ENCODE measurements at regions not wholly inside any gene's neighbourhood (a gene's known extent, or its start where the extent isn't known, plus 50 kb on each side); places are given as distances from the start of the nearest gene placed in this dataset.
"Not testable (repeated sequence)": the region's sequence is repeated elsewhere in the genome, so short reads cannot be mapped to it uniquely, and the experiment has no call there.

DNA sequence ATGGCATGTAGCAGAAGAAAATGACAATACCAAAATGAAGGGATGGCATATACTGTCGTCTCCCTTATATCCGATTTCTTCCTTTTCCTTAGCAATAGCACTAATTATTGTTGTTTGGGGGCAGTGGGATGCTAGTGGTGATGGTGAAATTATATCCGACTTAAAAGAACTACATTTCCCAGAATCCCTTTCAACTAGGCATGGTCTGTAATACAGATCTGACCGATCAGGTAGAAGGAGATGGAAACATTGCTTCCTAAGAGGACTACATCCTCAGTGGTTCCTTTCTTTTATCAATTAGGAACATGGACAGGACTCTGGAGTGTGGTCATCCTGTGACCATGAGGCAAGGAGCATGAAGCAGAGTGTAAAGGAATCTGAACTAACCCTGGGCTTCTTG lies 532.6 kb downstream of the CBLN4 start:
- ATAC-seq = no peak
- no peak for DNase-seq (ENCODE audit: low spot score)
- intact Hi-C loops (cut with DNase I) = no loop called here

DNA sequence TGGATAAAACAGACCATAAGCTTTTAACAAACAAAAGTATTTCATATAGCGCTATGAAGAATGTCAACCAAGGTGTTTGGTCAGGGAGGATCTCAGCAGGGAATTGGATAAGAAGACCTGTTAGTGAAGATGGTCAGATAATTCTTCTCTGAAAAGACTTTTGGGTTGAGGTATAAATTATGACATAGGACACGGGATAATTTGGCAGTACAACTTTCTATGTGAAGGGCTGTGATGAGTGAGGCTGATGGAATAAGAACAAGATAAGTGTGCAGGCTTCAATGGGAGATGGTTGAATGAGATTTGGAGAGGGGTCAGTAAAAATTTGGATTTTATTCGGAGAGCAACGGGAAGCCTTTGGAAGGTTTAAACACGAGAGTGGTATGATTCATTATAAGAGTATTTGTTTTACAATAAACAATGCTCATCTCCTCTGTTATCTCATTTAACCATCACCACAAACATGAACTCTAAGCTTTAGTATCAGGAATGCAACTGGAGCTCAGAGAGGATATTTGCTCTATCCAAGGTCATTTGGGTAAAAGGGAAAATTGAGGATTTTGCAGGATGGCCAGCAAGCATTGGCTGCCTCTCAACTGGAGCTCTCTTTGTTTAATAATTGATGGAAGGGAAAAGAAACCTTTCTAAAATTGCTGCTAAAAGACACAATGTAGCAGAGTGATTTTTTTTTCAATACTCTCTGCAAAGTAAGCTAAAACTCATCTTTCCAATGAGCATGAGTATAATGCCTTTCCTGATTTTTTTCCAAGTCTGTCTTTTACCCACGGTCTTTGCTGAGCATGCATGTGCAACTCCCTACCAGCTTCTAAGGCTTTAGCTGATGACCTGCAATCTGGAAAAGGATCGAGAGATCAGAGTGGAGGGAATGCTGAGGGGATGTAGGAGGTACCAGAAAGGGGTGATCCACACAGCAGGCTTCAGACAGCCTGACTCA lies 534.0 kb downstream of the CBLN4 start:
- intact Hi-C loops (cut with DNase I) = no loop called here
- no peak for DNase-seq (ENCODE audit: low spot score)

DNA sequence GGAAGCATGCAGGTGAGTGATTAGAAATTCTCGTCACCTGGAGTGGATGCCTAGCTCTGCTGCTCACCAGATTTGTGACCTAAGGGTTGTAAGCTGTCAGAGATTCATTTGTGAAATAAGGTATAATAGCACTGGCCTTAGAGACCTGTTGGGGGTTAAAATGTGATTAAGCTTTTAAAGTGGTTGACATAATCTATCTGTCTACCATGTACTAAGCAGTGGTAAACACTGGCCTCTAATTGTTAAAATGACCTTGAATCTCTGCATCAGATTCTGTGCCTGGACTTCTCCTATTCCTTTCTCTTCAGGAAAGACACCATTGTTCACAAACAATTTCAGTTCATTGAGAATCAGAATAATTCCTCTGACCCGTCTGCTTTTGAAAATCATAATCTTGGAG lies 536.2 kb downstream of the CBLN4 start:
- no peak for ATAC-seq
- intact Hi-C loops (cut with DNase I) = no loop called here
- DNase-seq (ENCODE audit: low spot score) = no peak

More for the DNA sequence above, 534.0 kb downstream of the CBLN4 start:
- ATAC-seq = no peak

DNA sequence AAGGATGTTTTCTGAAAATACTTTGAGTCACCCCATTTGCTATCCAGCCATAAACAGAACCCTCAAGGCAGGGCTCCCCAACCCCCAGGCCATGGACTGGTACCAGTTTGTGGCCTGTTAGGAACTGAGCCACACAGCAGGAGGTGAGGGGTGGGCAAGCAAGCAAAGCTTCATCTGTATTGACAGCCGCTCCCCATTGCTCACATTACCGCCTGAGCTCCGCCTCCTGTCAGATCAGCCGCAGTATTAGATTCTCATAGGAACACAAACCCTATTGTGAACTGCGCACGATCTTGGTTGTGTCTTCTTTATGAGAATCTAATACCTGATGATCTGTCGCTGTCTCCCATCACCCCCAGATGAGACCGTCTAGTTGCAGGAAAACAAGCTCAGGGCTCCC lies 543.8 kb downstream of the CBLN4 start:
- ATAC-seq (no peak), DNase-seq (ENCODE audit: low spot score) (no peak)
- intact Hi-C loops (cut with DNase I) = no loop called here

DNA sequence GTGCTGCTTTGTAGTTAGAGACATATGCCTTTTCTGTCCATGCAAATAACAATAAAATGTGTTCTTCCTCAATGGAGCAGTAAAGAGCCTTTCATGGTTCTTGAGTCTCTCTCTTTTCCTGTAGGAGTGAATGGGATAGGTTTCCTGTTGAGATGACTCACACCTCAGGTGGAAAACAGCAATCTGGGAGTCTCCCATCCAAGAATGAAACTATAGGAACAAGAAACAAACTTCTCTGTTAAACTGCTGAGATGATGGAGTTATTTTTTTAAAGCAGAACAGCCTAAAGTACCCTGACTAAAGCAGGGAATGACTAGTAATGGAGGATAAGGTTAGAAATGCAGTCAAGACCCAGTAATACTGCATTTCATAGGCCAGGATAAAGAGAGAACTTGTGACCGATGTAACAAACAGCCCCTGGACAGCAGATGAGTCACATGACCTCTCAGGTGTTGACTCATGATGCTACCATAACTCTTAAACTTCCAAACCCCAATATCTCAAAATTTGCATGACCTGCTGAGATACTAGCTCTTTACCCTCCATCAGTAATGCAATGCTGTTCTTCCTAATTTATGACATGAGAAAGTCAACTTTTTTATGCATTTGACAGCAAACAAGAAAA lies 548.9 kb downstream of the CBLN4 start:
- intact Hi-C loops (cut with DNase I) = no loop called here
- DNase-seq (ENCODE audit: low spot score) (no peak), ATAC-seq (no peak)

DNA sequence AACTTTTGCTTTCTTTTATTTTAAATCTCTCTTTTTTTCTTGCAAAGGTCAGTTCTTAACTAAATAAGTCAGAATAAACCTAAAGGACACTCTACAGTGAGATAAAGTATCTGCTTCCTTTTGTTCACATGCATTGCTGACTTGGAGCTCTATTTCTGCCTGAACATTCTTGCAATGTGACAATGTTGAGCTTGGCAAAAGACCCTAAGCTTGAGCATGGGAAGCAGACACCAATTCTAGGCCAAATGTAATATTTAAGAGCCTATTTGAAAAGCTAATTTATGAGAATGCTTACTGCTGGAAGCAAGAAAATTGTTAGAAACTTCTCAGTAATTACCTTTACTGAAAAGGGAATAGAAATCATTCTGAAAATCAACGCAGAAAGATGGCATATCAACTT lies 556.2 kb downstream of the CBLN4 start:
- DNase-seq (ENCODE audit: low spot score) (no peak), ATAC-seq (no peak)
- intact Hi-C loops (cut with DNase I) = no loop called here

DNA sequence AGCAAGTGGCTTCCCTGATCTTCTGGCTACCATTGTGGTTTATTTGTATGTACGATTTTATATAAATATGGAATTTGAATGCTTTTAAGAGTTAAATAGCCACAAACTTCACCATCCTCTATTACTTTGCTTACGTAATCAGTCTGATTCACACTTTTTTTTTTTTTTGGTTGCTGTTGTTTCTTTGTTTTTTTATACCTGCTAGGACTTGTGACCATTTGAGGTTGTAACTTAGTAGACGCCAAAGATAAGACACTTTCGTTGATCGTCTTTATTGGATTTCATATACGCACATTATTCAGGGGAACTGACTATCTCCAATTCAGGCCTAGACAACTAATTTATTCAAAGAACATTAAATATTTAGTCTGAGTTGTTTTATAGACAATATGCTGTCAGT lies 559.0 kb downstream of the CBLN4 start:
- ATAC-seq (no peak), DNase-seq (ENCODE audit: low spot score) (no peak)
- intact Hi-C loops (cut with DNase I) = no loop called here

DNA sequence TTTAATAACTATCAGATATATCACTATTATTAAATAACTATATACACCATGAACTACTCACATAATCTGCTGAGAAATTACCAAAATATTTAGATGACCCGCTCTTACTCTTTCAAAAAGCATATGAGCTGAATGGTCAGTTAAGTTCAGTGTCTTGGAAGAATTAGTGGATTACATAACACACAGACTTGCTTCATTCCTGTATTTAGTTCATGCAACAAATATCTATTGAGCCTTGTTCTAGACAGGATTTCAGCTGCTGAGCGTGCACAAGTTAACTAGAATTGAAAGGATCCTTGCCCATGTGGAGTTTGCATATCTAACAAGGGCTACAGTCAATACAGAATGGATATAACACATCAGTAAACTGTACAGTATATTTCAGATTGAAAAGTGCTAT lies 566.2 kb downstream of the CBLN4 start:
- ATAC-seq (no peak), DNase-seq (ENCODE audit: low spot score) (no peak)
- intact Hi-C loops (cut with DNase I) = no loop called here

DNA sequence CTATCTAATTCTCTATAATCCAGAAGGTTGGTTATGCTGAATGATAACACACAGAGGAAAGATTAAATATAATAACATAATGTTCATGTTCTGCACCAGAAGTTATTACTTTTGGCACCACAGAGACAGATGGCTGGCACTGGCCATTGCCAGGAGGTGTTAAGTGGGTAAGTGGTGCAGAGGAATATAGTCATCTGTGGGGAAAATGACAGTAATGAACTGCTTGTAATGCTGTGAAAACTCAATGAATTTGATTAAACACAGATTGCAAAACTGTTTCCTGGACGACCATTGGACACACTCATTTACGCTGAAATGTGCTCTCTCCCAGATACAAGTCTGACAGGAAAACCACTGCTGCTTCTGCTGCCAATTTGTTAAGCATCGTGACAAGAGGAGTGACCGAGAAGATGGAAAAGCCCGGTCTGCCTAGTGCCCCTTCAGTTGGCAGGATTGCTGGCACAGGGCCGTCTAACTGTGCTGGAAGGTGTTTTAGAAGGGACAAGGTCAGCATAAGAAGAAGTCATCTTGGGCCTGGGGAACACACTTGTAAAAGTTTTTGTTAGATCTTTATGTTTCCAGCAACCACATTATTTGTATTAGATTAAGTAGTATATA lies 567.4 kb downstream of the CBLN4 start:
- DNase-seq (ENCODE audit: low spot score) = no peak
- no peak for ATAC-seq
- intact Hi-C loops (cut with DNase I) = no loop called here

DNA sequence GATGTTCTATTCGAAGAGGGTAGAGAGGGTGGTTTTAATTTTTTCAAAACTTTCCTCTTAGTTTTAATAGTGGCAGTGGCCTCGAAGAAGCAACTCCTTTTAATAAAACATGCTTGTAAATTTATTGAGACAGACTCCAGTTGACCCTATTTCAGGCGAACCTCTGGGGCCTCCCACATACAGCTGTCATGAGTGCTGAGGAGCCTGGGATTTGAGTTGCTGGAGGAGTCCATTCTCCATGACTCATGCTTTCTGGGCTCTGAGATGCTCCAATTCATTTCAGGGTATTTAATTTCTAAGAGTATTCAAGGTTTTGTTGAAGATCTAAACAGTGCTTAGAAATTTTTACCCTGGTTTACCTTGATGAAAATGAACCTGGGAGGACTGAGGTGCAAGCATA lies 580.4 kb downstream of the CBLN4 start:
- intact Hi-C loops (cut with DNase I) = no loop called here
- no peak for DNase-seq (ENCODE audit: low spot score)
- no peak for ATAC-seq

DNA sequence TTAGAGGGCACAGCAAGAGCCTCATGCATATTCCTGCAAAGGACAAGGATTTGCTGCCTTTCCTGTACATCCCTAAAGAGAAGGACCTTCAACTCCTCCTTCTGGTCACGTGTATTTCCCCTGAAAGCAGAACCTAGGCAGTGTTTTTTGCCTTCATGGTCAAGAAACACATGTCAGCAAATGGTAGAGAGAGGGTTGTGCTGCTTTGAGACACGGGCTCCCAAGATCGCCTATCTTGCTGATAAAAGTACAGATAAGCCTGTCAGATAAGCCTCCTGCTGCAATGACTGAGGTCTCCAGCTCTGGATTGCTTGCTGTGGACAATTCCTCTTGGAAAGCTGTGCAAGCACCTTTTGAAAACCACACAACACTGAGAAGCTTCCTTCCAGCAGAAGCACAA lies 580.8 kb downstream of the CBLN4 start:
- no peak for ATAC-seq
- no peak for DNase-seq (ENCODE audit: low spot score)
- intact Hi-C loops (cut with DNase I) = no loop called here

DNA sequence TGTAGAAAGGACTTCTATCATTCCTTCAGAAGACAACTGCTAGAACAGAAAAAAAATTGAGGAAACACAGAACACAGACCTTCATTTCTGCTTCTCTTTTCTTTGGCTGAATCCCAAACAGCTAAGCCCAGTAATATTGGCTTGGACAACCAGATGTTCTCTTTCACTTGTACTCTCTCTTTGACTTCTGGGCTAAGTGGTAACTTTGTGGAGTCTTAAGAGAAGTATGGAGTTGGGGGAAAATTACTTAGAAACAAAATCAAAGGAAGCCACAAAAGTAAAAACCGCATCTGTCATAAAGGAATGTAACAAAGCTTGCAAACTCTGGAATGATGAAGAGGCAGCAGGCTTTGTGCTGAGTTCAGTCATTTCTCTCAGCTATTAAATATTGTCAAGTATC lies 587.5 kb downstream of the CBLN4 start:
- DNase-seq (ENCODE audit: low spot score) = no peak
- peak; percentile 80 for ATAC-seq
- intact Hi-C loops (cut with DNase I) = no loop called here

DNA sequence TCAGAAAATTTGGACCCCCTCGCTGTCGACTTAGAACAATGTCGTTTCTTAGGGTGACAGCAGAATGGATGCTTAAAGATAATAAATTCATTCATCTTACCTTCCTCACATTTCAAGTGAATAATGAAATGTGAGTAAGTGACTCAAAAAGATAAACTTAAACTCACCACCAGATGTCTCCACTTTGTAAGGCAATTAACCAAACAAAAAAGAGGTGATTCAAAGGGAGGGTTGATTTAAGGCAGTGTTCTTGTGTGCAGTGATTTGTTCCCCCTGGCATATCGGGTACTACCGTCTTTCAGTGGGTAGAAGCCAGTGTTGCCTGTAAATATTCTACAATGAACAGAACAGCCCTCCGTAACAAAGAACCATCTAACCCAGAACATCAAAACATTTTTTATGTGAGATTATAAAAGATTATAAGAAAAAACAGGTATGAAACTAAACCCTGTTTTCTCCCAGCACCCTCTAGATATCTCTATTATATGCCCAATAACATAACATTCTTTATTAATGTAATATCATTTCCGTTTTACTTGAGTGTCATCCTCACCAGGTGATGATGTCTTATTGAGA lies 589.7 kb downstream of the CBLN4 start:
- ATAC-seq (no peak), DNase-seq (ENCODE audit: low spot score) (no peak)
- intact Hi-C loops (cut with DNase I) = no loop called here

DNA sequence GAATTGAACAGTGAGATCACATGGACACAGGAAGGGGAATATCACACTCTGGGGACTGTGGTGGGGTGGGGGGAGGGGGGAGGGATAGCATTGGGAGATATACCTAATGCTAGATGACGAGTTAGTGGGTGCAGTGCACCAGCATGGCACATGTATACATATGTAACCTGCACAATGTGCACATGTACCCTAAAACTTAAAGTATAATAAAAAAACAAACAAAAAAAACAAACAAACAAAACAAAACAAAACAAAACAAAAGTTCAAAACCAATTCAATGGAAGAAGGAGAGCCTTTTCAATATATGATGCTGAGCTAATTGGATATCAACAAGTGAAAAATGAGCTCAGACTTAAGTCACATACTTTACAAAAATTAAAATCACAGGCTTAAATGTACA lies 592.8 kb downstream of the CBLN4 start:
- DNase-seq (ENCODE audit: low spot score); ATAC-seq; intact Hi-C loops (cut with DNase I): not testable (repeated sequence)

DNA sequence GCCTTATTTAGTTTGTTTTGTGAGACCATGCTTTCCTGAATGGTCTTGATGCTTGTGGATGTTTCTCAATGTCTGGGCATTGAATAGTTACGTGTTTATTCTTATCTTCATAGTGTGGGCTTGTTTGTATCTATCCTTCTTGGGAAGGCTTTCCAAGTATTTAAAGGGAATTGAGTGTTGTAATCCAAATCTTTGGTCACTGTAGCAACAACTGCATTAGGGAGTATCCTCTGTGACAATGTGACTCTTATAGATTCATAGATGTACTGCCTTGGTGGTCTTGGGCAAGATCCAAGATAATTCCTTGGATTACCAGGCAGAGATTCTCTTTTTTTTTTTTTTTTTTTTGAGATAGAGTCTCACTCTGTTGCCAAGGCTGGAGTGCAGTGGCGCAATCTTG lies 598.4 kb downstream of the CBLN4 start:
- ATAC-seq (no peak), DNase-seq (ENCODE audit: low spot score) (no peak)
- intact Hi-C loops (cut with DNase I) = no loop called here

DNA sequence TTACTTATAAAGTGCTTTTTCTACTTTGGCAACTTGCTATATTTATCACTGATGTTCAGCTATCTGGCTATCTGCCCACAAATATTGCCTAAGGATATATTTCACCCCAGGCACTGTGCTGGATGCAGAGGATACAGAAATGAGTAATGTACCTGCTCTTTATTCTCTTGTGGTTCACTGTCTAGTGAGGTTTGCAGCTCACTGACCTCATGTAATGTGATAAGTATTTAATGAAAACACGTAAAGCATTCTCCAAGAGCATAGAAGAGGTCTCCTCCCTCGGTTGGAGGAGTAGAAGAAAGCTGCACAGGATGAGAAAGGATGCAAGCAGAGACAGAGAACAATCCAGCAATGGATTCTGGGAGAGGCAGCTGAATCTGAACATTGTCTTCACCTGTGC lies 610.7 kb downstream of the CBLN4 start:
- intact Hi-C loops (cut with DNase I) = no loop called here
- DNase-seq (ENCODE audit: low spot score) (no peak), ATAC-seq (no peak)

DNA sequence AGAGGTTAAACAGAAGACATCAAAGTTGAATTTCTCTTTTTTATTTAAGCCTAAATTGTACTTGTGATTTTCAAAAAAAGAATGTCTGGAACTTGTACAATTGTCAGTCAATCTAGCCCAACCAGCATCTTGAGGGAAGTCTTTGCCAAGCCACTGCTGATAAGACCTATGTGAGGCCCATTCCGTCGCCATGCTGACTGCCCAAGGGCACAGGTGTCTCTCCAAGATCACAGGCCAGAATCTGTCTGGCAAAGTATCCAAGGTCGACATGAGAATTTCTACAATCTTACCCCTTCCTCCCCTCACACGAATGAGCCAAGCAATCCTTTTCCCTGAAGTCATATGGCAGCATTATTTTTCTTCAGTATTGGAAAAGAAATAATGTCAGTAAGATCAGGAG lies 614.5 kb downstream of the CBLN4 start:
- intact Hi-C loops (cut with DNase I) = no loop called here
- DNase-seq (ENCODE audit: low spot score) (no peak), ATAC-seq (no peak)

DNA sequence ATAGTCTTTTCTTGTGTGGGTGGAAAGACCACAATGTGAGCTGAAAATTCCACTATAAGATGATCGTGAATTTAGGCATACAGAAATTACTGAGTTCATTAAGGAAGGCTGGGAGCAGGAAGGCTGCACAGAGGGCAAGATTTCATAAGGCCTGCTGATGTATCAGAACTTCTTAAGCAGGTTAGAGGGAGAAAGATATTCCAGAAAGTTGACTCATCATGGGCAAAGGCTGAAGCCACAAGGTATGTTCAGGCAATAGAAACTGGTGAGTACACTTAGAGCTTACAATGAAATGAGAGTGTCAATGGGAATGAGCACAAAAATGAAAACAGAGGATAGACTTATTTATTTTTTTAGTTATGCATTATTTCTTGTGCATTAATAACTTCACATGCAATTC lies 618.6 kb downstream of the CBLN4 start:
- intact Hi-C loops (cut with DNase I) = no loop called here
- DNase-seq (ENCODE audit: low spot score) (no peak), ATAC-seq (no peak)

DNA sequence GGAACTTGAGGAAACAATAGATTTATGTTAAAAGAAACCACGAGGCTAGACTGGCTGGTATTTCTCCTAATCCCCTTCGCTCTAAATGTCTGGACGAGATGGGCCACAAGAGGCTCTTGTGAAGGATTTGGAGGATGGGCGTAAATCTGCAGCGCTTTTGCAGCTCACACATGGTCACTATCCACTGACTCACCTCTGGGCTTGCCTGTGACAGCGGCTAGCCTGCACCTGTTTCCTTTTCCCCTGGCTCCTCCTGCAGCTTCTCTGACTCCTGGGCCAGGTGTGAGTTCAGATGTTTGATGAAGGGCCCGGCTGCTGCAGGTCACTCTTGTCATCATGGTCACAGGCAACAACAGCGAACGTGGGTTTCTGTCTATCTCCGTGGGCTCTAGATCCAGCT lies 629.4 kb downstream of the CBLN4 start:
- intact Hi-C loops (cut with DNase I) = no loop called here
- no peak for ATAC-seq
- DNase-seq (ENCODE audit: low spot score) = no peak

DNA sequence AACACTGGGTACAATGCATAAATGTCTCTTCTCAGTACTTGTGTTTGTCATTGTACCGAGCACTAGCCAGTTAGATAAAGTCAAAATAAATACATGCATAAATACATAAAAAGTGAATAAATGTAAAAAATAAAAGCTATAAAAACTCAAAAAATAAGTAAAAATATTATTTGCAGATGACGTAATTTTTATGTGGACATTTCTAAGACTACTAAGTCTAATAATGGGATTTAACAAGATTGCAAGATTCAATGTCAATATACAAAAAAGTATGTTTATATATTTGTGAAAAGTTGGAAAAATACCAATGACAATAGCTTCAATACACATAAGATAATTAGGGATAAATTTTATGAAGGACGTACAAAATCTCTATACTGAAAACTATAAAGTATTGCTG lies 639.6 kb downstream of the CBLN4 start:
- intact Hi-C loops (cut with DNase I) = no loop called here
- DNase-seq (ENCODE audit: low spot score) (no peak), ATAC-seq (no peak)
